H1 (cell line): ENCODE measurements at regions not wholly inside any gene's neighbourhood (a gene's known extent, or its start where the extent isn't known, plus 50 kb on each side); places are given as distances from the start of the nearest gene placed in this dataset.

Source experiments
- CBX5 ChIP-seq: fragments of 300-800, 300-1000 bp; sonication (generic); IDR thresholded peaks from 2 replicates; pipeline ENCODE4 v1.7.1; 2016; ENCODE audit warnings: antibody characterized with exemption, low read length, low read depth
- E2F6 ChIP-seq: IDR thresholded peaks from 2 replicates; pipeline ENCODE4 v1.6.1; 2012; ENCODE audit warnings: inconsistent platforms
- ZNF274 ChIP-seq: IDR thresholded peaks from 2 replicates; pipeline ENCODE4 v1.7.0; 2012; ENCODE audit warnings: low read length, borderline replicate concordance; ENCODE audit errors: extremely low read depth

DNA sequence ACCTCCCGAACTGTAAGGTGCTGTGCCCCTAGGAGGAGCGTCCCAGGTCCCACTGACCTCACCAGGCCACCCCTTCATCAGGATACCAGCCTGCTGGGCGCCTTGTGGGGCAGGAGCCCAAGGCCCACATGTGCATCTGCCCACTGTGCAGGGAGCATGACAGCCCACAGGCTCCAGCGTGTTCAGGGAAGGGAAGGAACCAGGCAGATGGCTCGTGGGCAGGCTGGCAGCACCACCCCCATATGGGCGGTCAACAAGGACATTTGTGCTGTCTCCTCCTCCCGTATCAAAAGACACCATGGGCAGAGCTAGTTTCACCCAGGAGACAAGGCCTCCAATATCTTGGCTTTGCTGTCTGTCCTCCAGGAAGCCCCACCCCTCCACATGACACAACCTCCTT, 85.5 kb upstream of the PPP1R26 start (continued):
- TF ChIP-seq E2F6: no peak
- no peak for TF ChIP-seq ZNF274
- no peak for TF ChIP-seq CBX5
